ENCODE measurements at regions not wholly inside any gene's neighbourhood (a gene's known extent, or its start where the extent isn't known, plus 50 kb on each side); places are given as distances from the start of the nearest gene placed in this dataset.

- 64% methylated on average over 4 of the region's 4 CpGs for WGBS
- no peak for TF ChIP-seq POLR2A (IDR thresholded peaks at IDR 0.05)
- TF ChIP-seq CTCF (IDR thresholded peaks at IDR 0.05): no peak
- no peak for TF ChIP-seq EP300 (IDR thresholded peaks at IDR 0.05)
- TF ChIP-seq POLR2AphosphoS5 (IDR thresholded peaks at IDR 0.05): no peak
Observed at GRCh38 chr1:219741011-219741970, 128.4 kb upstream of the ZC3H11B start.

GRCh38 chr1:219733511-219734174 lies 120.7 kb upstream of the ZC3H11B start:
- WGBS: 80% methylated on average over 5 of the region's 5 CpGs
- Histone ChIP-seq H3K4me3 (no peak overlapping the region), H3K9me3 (no peaks in the 10 kb centered on the region), H3K36me3 (no peaks in the 10 kb centered on the region), H3K4me1 (peaks cover 3% of the 10 kb centered on the region), H3K27ac (no peak overlapping the region), H3K27me3 (no peaks in the 10 kb centered on the region)
- no peak for TF ChIP-seq CTCF (IDR thresholded peaks at IDR 0.05)
- TF ChIP-seq EP300 (IDR thresholded peaks at IDR 0.05): no peak
- TF ChIP-seq POLR2AphosphoS5 (IDR thresholded peaks at IDR 0.05): no peak
- TF ChIP-seq POLR2A (IDR thresholded peaks at IDR 0.05): no peak
- no peak for DNase-seq (ENCODE audit: low spot score in 2 of 2)

More at GRCh38 chr1:219741011-219741970, 128.4 kb upstream of the ZC3H11B start:
- H3K36me3 ChIP-seq: no peaks in the 10 kb centered on the region
- H3K27me3 ChIP-seq: no peaks in the 10 kb centered on the region
- DNase-seq (ENCODE audit: low spot score in 2 of 2): no peak
- H3K4me3 ChIP-seq: no peak overlapping the region
- no peak overlapping the region for H3K27ac ChIP-seq
- no peaks in the 10 kb centered on the region for H3K9me3 ChIP-seq
- H3K4me1 ChIP-seq: no peaks in the 10 kb centered on the region

GRCh38 chr1:219732814-219733491 lies 120.0 kb upstream of the ZC3H11B start:
- Histone ChIP-seq H3K4me3 (no peak overlapping the region), H3K27me3 (no peaks in the 10 kb centered on the region), H3K9me3 (no peaks in the 10 kb centered on the region), H3K27ac (no peak overlapping the region), H3K36me3 (no peaks in the 10 kb centered on the region), H3K4me1 (peaks cover 3% of the 10 kb centered on the region)
- DNase-seq (ENCODE audit: low spot score in 2 of 2): no peak
- 65% methylated on average over 2 of the region's 2 CpGs for WGBS
- no peak for TF ChIP-seq POLR2AphosphoS5 (IDR thresholded peaks at IDR 0.05)
- no peak for TF ChIP-seq CTCF (IDR thresholded peaks at IDR 0.05)
- TF ChIP-seq EP300 (IDR thresholded peaks at IDR 0.05): no peak
- no peak for TF ChIP-seq POLR2A (IDR thresholded peaks at IDR 0.05)

- WGBS: 55% methylated on average over 2 of the region's 2 CpGs
- Histone ChIP-seq H3K27ac (no peak overlapping the region), H3K36me3 (no peaks in the 10 kb centered on the region), H3K9me3 (peaks cover 3% of the 10 kb centered on the region), H3K27me3 (no peaks in the 10 kb centered on the region), H3K4me1 (peaks cover 3% of the 10 kb centered on the region), H3K4me3 (no peak overlapping the region)
- TF ChIP-seq POLR2A (IDR thresholded peaks at IDR 0.05) (no peak), CTCF (IDR thresholded peaks at IDR 0.05) (no peak), POLR2AphosphoS5 (IDR thresholded peaks at IDR 0.05) (no peak), EP300 (IDR thresholded peaks at IDR 0.05) (no peak)
- no peak for DNase-seq (ENCODE audit: low spot score in 2 of 2)
Observed at GRCh38 chr1:219731771-219732170, 118.9 kb upstream of the ZC3H11B start.
